RKO (cell line): ENCODE measurements at regions not wholly inside any gene's neighbourhood (a gene's known extent, or its start where the extent isn't known, plus 50 kb on each side); places are given as distances from the start of the nearest gene placed in this dataset.

Experiments
- DNase-seq: peaks from one replicate; pipeline ENCODE4 v3.0.0-alpha.2; 2016; ENCODE audit warnings: low spot score

DNA sequence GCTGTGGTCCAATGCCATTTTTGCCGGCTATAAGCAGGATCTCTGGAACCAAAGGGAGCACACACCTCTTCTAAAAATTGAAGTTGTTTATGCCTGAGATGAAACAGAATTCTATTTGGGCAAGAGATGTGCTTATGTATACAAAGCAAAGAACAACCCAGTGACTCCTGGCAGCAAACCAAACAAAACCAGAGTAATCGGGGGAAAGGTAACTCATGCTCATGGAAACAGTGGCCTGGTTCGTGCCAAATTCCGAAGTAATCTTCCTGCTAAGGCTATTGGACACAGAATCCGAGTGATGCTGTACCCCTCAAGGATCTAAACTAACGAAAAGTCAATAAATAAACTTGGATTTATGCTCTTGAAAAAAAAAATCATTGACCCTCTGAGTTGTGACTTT, 178.7 kb downstream of the CEMIP2 start:
- DNase-seq, result no peak

DNA sequence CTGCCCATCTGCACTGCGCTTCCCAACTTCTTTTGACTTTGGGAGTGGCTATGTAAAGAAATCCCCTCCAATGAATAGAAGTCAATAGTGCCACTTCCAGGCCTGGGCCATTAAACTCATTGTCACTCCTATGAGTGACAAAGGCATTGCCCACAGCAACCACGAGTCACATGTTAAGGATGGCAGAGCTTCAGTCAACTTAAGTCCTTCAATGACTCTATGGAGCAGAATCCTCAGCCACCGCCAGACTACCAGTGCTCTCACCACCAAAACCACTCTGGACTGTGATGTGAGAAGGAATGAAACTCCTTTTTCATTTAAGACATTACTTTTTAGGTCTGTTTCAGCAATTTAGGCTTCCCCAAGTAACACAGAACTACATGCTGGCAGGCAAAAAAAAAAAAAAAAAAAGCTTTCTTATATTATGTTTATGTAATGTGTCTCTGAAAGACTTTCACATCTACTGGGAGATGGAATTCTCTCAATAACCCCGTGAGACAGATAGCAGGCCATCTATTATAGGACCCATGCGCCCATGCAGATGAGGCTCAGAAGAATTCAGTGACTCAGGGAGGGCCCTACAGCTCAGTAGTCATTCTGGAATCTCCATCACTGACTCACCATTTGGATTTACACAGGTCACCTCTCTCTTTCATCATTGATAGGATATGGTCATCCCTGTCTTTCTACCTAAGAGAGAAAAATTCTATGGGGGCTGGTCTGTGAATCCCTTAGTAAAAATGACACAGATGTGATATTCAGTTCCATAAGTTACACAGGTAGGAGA, 180.5 kb downstream of the CEMIP2 start:
- DNase-seq, result peak; percentile 65

DNA sequence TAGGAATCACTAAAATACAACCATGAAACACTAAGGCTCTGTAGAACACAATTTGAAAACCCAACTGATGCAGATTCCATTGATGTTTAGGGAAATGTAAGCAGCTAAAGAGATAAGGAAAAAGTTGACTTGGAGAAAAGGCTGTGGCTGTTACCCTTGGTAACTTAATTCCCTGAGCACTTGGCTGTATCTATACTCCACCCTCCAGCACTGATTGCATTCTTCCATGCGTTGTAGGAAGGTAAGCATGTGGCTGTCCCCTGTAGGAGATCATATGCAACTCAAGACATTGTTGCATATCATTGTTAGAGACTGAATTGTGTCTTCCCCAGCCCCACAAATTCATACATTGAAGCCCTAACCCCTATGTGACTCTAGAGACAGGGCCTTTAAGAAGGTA, 184.5 kb downstream of the CEMIP2 start:
- no peak for DNase-seq

DNA sequence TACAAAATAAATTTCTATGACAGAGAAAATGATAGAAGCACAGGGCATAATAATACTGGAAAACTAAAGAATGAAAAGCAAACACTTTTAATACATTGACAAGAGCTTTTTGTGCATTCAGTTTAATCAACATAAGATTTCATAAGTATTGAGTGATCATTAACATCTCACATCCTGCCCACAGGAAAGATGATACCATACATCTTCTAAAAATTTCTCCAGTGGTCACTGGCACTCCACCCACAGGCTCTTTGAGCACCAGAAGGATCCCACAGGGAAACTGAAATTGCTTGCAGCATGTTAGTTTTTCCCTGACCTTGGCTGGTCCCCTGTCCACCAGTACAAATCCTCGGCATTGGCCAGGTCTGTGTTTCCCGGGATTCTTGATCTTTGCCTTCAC, 186.0 kb downstream of the CEMIP2 start:
- no peak for DNase-seq

DNA sequence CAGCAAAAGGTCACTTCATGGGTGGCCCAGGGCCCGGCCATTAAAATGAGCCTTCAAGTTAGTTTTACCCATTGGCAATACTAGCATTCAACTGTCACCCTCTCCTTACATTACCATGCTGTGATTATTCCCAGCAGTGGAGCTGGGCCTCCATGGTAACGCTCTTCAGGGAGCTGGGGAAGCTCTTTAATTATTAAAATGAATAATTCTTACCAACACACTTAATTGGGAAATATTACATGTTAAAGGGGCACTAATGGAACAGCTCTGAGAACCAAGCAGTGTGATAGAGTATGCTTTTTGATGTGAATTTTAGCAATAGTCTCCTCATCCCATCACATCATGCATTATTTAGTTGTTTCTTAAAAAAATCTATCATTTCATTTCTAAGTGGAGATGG, 187.2 kb downstream of the CEMIP2 start:
- no peak for DNase-seq

DNA sequence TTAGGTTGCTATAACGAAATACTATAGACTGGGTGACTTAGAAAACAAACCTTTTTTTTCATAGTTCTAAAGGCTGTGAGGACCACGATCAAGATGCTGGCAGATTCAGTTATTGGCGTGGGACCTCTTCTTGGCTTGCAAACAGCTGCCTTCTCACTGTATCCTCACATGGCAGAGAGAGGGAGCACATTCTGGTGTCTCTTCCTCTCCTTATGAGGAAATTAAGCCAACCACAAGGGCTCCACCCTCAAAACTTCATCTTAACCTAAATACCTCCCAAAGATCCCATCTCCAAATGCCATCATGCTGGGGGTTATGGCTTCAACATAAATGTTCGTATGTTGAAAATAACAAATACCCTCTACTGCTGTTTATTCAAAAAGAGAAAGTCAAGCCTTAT, 197.1 kb downstream of the CEMIP2 start:
- no peak for DNase-seq

DNA sequence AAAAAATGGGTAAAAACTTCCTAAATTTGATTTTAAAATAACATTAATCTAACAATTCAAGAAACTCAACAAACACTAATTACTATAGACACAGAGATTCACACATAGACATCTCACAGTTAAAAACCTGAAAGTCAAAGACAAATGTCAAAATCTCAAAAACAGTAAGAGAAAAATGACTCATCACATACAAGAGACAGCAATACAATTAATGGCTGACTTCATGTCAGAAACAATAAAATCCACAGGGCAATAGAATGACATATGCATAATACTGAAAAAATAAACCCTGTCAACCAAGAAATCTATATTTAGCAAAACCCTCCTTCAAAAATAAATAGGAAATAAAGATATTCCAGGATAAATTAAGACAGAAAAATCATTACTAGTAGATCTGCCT, 200.4 kb downstream of the CEMIP2 start:
- DNase-seq, result no peak

DNA sequence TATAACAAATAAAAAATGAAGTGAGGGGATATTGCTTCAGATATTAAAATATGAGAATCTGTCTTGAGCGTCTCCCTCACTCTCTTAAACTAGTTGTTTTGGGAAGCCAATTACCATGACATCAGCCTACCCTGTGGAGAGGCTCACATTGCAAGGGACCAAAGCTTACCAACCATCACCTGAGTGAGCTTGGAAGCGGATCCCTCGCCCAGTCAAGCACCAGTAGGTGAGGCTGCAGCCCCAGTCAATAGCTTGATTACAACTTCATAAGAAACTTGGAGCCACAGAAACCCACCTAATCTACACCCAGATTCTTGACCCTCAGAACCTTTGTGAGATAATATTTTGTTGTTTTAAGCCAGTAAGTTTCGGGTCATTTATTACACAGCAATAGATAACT, 206.2 kb downstream of the CEMIP2 start:
- DNase-seq, result no peak

DNA sequence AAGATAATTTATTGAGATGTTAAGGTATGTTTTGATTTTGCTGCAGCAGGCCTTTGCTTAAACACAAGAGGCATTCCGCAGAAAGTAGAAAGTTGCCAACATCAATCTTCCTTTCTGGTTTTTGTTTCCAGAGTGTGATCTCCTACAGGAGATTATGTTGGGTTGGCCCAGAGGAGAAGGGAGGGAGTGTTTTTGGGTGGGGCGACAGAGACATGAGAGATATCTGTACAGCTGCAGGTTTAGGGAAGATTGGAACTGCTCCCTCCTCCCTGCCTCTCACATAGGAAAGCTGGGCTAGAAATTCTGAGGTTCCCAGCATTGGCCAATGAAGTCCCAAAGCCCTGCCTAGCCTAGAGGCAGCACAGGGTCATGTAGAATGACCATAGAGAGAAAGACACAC, 211.0 kb downstream of the CEMIP2 start:
- DNase-seq, result no peak

DNA sequence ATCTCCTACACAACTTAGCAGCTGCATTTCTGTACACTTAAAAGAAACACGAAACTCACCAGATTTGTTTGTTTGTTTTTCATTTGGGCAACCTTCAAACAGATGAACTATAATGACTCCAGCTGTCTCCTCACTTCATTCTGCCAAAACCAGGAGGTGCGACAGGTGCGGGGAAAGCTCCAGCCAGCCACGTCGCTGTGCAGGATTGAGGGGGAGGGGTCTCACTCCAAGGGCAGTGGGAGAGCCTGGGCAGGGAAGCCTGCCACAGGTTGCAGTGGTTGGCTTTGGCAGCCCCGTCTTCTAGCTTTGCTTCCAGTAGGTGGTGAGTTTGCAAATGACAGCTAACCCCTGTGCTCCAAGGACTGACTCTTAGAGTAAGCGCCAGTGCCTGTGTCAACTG, 215.8 kb downstream of the CEMIP2 start:
- DNase-seq, result no peak

DNA sequence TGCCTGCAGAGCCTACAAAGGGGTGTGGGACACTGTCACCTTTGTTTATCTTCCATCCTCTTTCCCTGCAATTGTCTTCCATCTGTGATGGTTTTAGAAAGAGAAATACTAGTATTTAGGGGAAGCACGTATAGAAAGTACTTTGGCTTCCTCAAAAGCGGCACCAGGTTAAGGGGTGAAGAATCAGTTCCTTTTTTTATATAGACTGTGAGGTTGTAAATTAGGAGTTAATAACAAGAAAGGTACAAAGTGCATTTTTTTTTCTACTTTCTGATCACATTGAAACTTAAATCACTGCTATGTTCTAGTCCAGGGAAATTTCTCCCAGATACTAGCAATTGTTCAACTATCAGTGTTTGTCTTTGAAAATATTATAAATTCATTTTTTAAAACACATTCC, 219.3 kb downstream of the CEMIP2 start:
- DNase-seq, result no peak

DNA sequence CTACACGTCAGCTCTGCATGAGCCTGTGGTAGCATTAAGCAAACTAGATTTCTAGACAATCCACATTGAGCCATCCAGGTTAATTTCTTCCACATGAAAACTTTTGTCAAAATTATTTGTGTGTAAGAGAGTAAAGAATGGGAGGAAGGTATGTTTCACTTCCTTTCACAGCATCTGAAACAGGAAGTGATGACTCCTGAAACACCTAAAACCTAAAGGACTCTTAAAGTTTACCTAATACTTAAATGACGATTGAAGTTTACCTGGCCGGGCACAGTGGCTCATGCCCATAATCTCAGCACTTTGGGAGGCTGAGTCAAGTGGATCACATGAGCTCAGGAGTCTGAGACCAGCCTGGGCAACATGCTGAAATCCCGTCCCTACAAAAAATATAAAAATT, 223.8 kb downstream of the CEMIP2 start:
- DNase-seq, result no peak

DNA sequence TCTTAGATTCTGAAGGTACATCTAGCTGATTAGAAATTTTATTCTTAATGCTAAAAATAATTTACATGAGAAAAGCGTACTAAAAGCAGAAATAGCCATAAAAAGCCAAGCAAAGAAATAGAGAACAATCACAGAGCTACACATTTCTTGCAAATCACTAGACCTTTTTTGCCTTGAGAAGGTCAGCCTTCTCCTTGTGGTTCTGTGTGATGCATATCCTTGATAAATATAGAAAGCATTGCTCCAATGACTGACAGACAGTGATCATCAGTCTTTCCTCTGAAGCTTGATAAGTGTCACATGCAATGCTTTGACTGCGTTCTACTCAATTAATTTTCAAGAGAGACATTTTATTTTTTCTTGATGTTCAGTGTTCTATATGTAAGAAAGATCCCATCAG, 226.9 kb downstream of the CEMIP2 start:
- DNase-seq, result no peak

DNA sequence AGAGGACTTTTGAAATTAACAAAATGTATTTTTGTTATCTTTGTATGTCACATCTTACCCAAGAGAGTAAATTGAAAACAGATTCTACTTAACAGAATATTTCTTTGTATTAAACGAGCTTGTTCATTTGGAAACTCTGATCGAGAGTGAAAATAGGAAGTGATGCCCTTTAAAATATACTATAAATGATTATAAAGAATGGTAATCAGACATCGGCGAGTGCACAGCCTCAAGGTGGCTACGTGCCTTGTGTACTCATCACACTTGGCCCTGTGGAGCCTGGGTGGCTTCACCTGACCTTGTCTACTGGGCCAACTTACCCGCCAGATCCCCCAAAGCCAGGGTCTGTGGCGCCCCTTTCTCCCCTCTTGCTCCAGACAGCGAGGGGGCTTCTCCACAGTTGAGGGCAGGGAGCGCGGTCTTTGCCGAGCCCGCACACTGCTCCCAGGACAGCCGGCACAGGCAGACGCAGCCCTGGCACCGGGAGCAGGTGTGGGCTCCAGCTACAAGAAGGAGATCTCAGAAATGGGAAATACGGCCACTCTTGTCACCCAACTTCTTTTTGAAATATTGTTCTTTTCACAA, 243.2 kb downstream of the CEMIP2 start:
- no peak for DNase-seq

DNA sequence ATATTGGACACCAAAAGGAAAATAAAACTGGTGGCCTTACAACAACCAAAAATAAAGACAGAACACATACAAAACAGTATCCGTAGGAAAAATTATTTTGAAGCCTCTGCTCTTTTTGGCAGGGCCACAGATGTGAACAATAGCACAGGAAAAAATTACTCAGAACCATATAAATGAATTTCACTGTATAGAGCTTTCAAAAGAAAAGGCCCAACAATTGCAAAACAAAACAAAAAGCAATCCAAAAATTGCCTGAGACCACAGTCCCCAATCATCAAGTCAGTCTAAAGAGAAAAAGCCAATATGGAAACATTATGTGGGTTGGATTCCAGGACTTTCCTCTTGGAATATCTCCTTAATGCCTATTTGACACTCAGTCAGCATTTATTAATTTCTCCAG, 243.8 kb downstream of the CEMIP2 start:
- DNase-seq, result no peak

DNA sequence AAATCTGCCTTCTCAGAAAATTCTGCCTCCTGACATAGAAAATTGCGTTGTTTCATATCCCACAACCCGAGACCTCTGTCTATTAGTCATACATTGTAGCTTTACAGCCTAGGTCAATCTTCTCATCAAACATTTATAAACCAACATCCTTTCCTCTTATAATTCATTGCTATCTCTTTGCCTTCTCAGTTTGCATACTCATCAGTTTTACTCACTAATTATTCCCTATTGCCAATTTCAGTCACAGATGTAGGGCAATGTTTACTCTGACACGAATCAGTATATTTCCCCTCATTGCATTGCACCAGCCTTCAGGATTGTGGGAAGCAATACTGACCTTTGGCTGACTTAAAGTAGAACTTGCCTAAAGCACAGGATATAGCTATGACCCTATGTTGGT, 247.2 kb downstream of the CEMIP2 start:
- DNase-seq, result no peak

DNA sequence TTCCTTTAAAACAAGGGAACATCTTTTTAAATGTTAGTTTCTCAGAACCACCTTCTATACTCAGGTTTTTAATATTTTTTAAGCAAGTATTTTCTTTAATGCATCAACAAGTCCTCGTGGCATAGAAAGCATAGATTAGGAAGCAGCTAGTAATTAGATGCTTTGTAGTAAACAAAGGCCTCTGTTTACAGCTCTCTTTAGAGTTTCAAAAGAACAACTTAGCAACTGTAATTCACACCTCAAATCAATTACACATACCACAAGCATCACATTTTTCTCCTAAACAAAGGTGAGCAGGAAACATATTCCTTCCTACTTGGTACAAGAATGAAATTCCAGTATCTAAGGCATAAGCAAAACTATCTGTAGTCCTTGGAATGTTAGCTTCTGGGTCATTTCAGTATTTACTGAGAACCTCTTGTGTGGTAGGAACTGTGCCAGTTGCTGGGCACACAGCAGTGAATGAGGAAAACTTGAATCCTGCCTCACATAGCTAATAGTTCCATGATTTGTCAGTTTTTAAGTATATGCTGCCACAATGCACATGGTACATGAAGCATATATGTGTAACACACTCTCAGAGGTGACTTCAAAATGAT, 249.1 kb downstream of the CEMIP2 start:
- no peak for DNase-seq

DNA sequence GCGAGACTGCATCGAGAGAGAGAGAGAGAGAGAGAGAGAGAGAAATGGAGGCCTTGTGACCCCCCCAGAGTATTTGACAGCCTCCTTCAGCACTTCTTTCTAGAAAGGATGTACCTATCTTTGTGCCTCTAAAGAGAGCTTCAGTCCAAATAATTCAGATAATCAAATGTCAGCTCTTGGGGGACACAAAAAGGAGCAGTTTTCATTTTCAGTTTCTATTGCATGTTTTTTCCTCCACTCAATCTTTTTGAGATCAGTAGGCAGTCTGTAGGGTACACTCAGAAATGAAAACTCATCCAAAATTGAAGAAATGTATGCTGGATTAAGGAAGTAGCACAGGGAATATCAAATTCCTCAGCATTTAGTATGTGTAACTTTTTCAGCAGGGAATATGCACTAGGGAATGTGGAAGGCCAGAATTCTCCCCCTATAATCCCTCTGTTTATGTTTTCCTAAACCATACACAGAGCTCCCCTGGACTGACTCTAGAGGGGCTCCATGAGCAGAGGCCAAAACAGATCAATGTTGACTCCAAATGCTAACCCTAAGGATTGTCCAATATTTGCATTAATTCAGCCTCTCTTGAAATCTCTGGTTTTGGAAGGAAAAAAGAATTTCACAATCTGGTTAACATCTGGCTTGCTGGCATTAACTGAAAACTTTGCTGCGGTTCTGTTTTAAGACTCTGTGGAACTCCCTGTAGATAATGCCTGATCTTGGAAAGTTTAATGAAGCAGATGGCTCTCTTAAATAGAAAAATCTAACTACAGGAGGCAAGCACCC, 250.1 kb downstream of the CEMIP2 start:
- no peak for DNase-seq

DNA sequence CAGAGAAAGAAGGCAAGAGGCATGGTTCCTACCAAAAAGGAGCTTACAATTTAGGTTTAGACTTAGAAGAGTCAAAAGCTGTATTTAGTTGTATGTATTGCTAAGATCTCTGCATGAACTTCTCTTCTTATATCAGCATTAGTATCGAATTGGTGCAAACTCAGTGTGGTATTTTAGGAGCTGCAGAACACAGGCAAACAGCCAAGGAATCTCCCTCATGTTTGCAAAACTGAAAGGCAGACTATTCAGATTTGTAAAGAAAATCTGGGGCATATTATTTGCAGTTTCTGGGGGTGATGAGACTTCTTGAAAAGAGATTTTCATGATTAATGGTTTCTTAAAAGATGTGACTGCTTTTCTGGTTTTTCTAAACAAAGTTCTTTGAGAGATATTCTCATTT, 252.7 kb downstream of the CEMIP2 start:
- no peak for DNase-seq

DNA sequence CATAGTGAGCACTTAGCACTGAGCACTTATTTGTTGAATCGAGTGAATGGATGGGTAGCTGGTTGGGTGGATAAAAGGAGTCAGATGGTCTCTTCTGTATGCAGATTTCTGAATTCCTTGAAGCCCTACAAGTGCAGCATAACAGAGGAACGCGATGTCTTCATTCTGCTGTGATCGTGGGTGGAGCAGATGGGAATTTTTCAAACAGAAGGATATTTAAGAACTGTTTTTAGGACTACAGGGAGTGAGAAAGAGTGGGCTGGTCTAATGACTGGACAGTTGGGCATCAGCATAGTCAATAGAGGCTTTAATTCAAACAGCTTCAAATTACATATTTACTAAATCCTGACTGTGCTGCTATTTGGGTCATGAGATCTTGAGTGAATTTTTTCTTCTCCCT, 253.2 kb downstream of the CEMIP2 start:
- no peak for DNase-seq

DNA sequence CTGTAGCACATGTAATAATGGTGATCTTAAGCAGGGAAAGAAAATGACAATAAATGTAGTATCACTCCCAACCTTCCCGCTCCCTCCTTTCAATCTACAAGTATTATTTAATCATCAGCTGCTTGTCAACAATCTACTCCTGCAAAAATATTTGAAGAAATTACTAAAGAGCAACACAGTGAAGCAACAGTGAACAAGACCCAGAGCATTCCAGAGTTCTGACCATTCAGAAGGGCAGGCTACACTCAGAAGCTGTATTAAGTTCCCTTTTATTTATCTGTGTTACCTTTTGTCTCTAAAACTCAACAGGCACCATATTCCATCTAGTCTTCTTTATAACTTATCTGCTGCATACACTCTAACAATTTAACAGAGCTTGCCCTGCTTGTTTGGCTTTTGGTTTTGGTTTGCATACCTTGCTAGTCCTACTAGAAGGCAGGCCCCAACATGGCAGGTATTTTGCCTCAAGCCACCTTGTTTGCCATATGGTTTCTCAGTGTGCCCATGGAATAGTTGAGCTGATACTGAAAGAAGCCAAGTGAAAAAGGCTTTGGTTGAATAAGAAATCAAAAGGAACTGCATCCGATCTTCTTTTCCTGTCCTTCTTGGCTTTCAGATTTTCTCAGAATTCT, 253.9 kb downstream of the CEMIP2 start:
- no peak for DNase-seq

DNA sequence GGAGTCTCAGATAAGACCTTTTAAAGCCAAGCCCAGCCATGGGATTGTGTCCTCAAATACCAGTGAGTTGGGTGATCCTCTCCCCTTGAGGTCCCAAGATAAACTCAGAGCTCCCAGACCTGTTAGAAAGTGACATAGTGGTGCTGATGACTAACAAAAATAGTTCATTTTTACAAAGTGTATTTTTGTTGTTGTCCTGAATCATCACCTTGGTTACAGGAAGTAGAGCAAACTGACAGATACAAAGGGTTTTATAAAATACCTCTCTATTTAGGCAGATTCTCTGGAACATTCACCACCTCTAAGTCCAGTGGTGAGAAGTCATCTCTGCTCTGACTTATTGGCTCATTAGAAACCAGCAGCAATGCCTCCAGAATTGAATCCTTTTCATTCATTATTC, 259.3 kb downstream of the CEMIP2 start:
- DNase-seq, result peak; percentile 38
